GM23338 (cell line): ENCODE measurements at regions not wholly inside any gene's neighbourhood (a gene's known extent, or its start where the extent isn't known, plus 50 kb on each side); places are given as distances from the start of the nearest gene placed in this dataset.

Experiments used
- ATAC-seq: fragments of 200-7000 bp; cut with Tn5 transposase; 3 replicates; pipeline ENCODE4 v1.9.1; 2020
- DNase-seq: peaks from one replicate; pipeline ENCODE4 v3.0.0-alpha.2; 2015; ENCODE audit warnings: low spot score
- H2AFZ ChIP-seq: fragments of 200-600 bp; sonication (generic); 2 replicates; pipeline ENCODE4 v1.8.0; 2016; ENCODE audit warnings: antibody characterized with exemption, mild to moderate bottlenecking, moderate library complexity
- H3F3A ChIP-seq: fragments of 200-600 bp; sonication (generic); replicated peaks from 2 replicates; pipeline ENCODE4 v1.8.0; 2017; ENCODE audit warnings: antibody characterized with exemption, mixed run types, low read depth
- H3K27ac ChIP-seq: fragments of 200-600 bp; sonication (generic); 2 replicates; pipeline ENCODE4 v1.6.1; 2016; ENCODE audit warnings: low read depth
- H3K27me3 ChIP-seq: fragments of 200-600 bp; sonication (generic); 2 replicates; pipeline ENCODE4 v1.8.0; 2016; ENCODE audit warnings: mild to moderate bottlenecking, mixed run types, moderate library complexity; ENCODE audit not compliant: insufficient read depth
- H3K36me3 ChIP-seq: fragments of 200-600 bp; sonication (generic); 2 replicates; pipeline ENCODE4 v1.8.0; 2016; ENCODE audit warnings: mild to moderate bottlenecking; ENCODE audit not compliant: insufficient read depth
- H3K4me1 ChIP-seq: fragments of 200-600 bp; sonication (generic); 2 replicates; pipeline ENCODE4 v1.8.0; 2016; ENCODE audit warnings: mild to moderate bottlenecking, moderate library complexity; ENCODE audit not compliant: insufficient read depth
- H3K4me2 ChIP-seq: fragments of 200-600 bp; sonication (generic); 2 replicates; pipeline ENCODE4 v1.7.1; 2017; ENCODE audit warnings: mixed run types
- H3K4me3 ChIP-seq: fragments of 200-600 bp; sonication (generic); 2 replicates; pipeline ENCODE4 v1.6.1; 2016; ENCODE audit warnings: mixed run types
- H3K79me2 ChIP-seq: fragments of 200-600 bp; sonication (generic); replicated peaks from 2 replicates; pipeline ENCODE4 v1.8.0; 2017; ENCODE audit warnings: mild to moderate bottlenecking; ENCODE audit not compliant: insufficient read depth
- H3K9me2 ChIP-seq: fragments of 200-600 bp; sonication (generic); 2 replicates; pipeline ENCODE4 v1.8.0; 2017; ENCODE audit not compliant: insufficient read depth
- H4K20me1 ChIP-seq: fragments of 200-600 bp; sonication (generic); replicated peaks from 2 replicates; pipeline ENCODE4 v1.8.0; 2017; ENCODE audit warnings: mild to moderate bottlenecking; ENCODE audit not compliant: insufficient read depth
- H3K27ac Mint-ChIP-seq: 2 replicates; pipeline ENCODE4 v1.8.0; 2020; ENCODE audit warnings: inconsistent platforms, mild to moderate bottlenecking, moderate library complexity, mixed read lengths
- H3K27me3 Mint-ChIP-seq: 3 replicates; pipeline ENCODE4 v1.8.0; 2022; ENCODE audit warnings: low read depth, mild to moderate bottlenecking, moderate library complexity, mixed read lengths, inconsistent platforms; ENCODE audit not compliant: insufficient read depth, poor library complexity
- H3K36me3 Mint-ChIP-seq: 3 replicates; pipeline ENCODE4 v1.8.0; 2021; ENCODE audit warnings: low read depth, mild to moderate bottlenecking, inconsistent platforms, moderate library complexity, mixed read lengths
- H3K4me1 Mint-ChIP-seq: 3 replicates; pipeline ENCODE4 v1.8.0; 2020; ENCODE audit warnings: mild to moderate bottlenecking, inconsistent platforms, mixed read lengths
- H3K4me3 Mint-ChIP-seq: 3 replicates; pipeline ENCODE4 v1.8.0; 2021; ENCODE audit warnings: moderate library complexity, mild to moderate bottlenecking, inconsistent platforms, mixed read lengths
- H3K9me3 Mint-ChIP-seq: 3 replicates; pipeline ENCODE4 v1.8.0; 2020; ENCODE audit warnings: moderate library complexity, mild to moderate bottlenecking, inconsistent platforms, mixed read lengths
- CREB1 ChIP-seq: fragments of 250-450 bp; sonication (Bioruptor Pico); IDR thresholded peaks from 2 replicates; pipeline ENCODE4 v1.5.0; 2020; ENCODE audit warnings: low read depth, mild to moderate bottlenecking, moderate library complexity
- CTCF ChIP-seq, 2 experiments: fragments of 200-600 bp in 1 of 2; sonication (generic) in 1 of 2; conservative IDR thresholded peaks; 2 replicates each; pipeline versions ENCODE4 v1.5.1 to v1.6.1; 2016 to 2017; ENCODE audit warnings: antibody characterized with exemption in 2 of 2, low read depth in 2 of 2, mild to moderate bottlenecking in 2 of 2, moderate library complexity in 1 of 2
- ETS1 ChIP-seq: IDR thresholded peaks from 2 replicates; pipeline ENCODE4 v1.6.1; 2016; ENCODE audit warnings: antibody characterized with exemption
- JUNB ChIP-seq: IDR thresholded peaks from one replicate; pipeline ENCODE4 v1.6.1; 2016; ENCODE audit warnings: antibody characterized with exemption; ENCODE audit not compliant: unreplicated experiment
- NANOG ChIP-seq: IDR thresholded peaks from 2 replicates; pipeline ENCODE4 v1.6.1; 2016; ENCODE audit warnings: antibody characterized with exemption, borderline replicate concordance
- POLR2AphosphoS5 ChIP-seq: IDR thresholded peaks from 2 replicates; pipeline ENCODE4 v1.6.1; 2016; ENCODE audit warnings: antibody characterized with exemption, low read depth
- REST ChIP-seq: IDR thresholded peaks from one replicate; pipeline ENCODE4 v1.6.1; 2018; ENCODE audit warnings: antibody characterized with exemption; ENCODE audit not compliant: unreplicated experiment
- STAT1 ChIP-seq: IDR thresholded peaks from one replicate; pipeline ENCODE4 v1.6.1; 2016; ENCODE audit warnings: antibody characterized with exemption; ENCODE audit not compliant: unreplicated experiment
- ZNF114 ChIP-seq: fragments of 250-450 bp; sonication (Bioruptor Pico); IDR thresholded peaks from 2 replicates; pipeline ENCODE4 v1.5.0; 2020; ENCODE audit warnings: mild to moderate bottlenecking, moderate library complexity
- ZNF331 ChIP-seq: fragments of 250-450 bp; sonication (Bioruptor Pico); IDR thresholded peaks from 2 replicates; pipeline ENCODE4 v1.5.0; 2020; ENCODE audit warnings: low read depth, mild to moderate bottlenecking, moderate library complexity

GRCh38 chr15:79721256-79721655 is 175.6 kb downstream of the MTHFS start:
- Mint-ChIP-seq H3K27me3 (no peaks in the 10 kb centered on the region), H3K36me3 (no peaks in the 10 kb centered on the region), H3K9me3 (peaks cover 11% of the 10 kb centered on the region; the same call in 2 of the 3 replicates), H3K4me3 (no peak overlapping the region), H3K27ac (no peak overlapping the region), H3K4me1 (no peaks in the 10 kb centered on the region; the same call in 2 of the 3 replicates)
- no peaks in the 10 kb centered on the region; the same call in 1 of the 2 replicates for H4K20me1 ChIP-seq
- no peaks in the 10 kb centered on the region for H3K36me3 ChIP-seq
- ATAC-seq (no peak), DNase-seq (no peak)
- no peak overlapping the region for H3K27ac ChIP-seq
- no peaks in the 10 kb centered on the region for H3K79me2 ChIP-seq
- no peaks in the 10 kb centered on the region for H3K27me3 ChIP-seq
- no peak overlapping the region for H3K4me3 ChIP-seq
- H3F3A ChIP-seq: no peaks in the 10 kb centered on the region
- no peak overlapping the region for H3K4me2 ChIP-seq
- no peak overlapping the region for H2AFZ ChIP-seq
- TF ChIP-seq ZNF114 (CRISPR knock-in tag) (no peak), ETS1 (no peak), NANOG (no peak), STAT1 (no peak), JUNB (no peak), CREB1 (CRISPR knock-in tag) (no peak), POLR2AphosphoS5 (no peak), ZNF331 (CRISPR knock-in tag) (no peak), REST (no peak), CTCF (conservative IDR thresholded peaks at IDR 0.05; ENCODE audit: low read depth in 2 of 2) (no peak)
- peaks cover 6% of the 10 kb centered on the region; the same call in 1 of the 2 replicates for H3K9me2 ChIP-seq
- H3K4me1 ChIP-seq: no peaks in the 10 kb centered on the region

- Histone ChIP-seq H4K20me1 (no peaks in the 10 kb centered on the region; the same call in 1 of the 2 replicates), H3K4me2 (no peak overlapping the region), H3K4me1 (no peaks in the 10 kb centered on the region), H3K27ac (no peak overlapping the region), H3K27me3 (no peaks in the 10 kb centered on the region), H3K36me3 (no peaks in the 10 kb centered on the region), H3F3A (no peaks in the 10 kb centered on the region), H3K9me2 (peaks cover 9% of the 10 kb centered on the region), H2AFZ (no peak overlapping the region), H3K4me3 (no peak overlapping the region), H3K79me2 (no peaks in the 10 kb centered on the region)
- peaks cover 5% of the 10 kb centered on the region; the same call in 2 of the 3 replicates for H3K4me1 Mint-ChIP-seq
- ATAC-seq (no peak), DNase-seq (no peak)
- no peaks in the 10 kb centered on the region for H3K27me3 Mint-ChIP-seq
- peaks cover 11% of the 10 kb centered on the region; the same call in 2 of the 3 replicates for H3K9me3 Mint-ChIP-seq
- H3K36me3 Mint-ChIP-seq: no peaks in the 10 kb centered on the region
- H3K27ac Mint-ChIP-seq: no peak overlapping the region
- no peak overlapping the region for H3K4me3 Mint-ChIP-seq
- TF ChIP-seq ETS1: no peak
These were observed 172.5 kb downstream of the MTHFS start for GRCh38 chr15:79724312-79724711.
